Peyer's patch (tissue), 4 donors: ENCODE measurements at regions not wholly inside any gene's neighbourhood (a gene's known extent, or its start where the extent isn't known, plus 50 kb on each side); places are given as distances from the start of the nearest gene placed in this dataset.

Experiments
- CTCF ChIP-seq, 6 experiments: fragments of 450-650 bp in 4 of 6; fragments of 200-600 bp in 2 of 6; sonication (generic) in 1 of 6; IDR thresholded peaks; one replicate each; pipeline ENCODE4 v1.5.1; 2017 to 2019; ENCODE audit warnings: antibody characterized with exemption in 6 of 6, mild to moderate bottlenecking in 3 of 6, moderate library complexity in 1 of 6
- POLR2A ChIP-seq, 2 donors: fragments of 450-650 bp; IDR thresholded peaks; one replicate each; pipeline ENCODE4 v1.5.1; 2017; ENCODE audit warnings: antibody characterized with exemption in 2 of 2, mild to moderate bottlenecking in 2 of 2, moderate library complexity in 2 of 2

- TF ChIP-seq CTCF (IDR thresholded peaks at IDR 0.05) (no peak), POLR2A (IDR thresholded peaks at IDR 0.05) (no peak)
Observed at GRCh38 chr21:39096754-39097153, 86.5 kb downstream of the PSMG1 start.
